MM.1S (cell line): ENCODE measurements at regions not wholly inside any gene's neighbourhood (a gene's known extent, or its start where the extent isn't known, plus 50 kb on each side); places are given as distances from the start of the nearest gene placed in this dataset.

Experiments
- DNase-seq: peaks from one replicate; pipeline ENCODE4 v3.0.0-alpha.2; 2015
- H2AFZ ChIP-seq: fragments of 300-600 bp; sonication (generic); 2 replicates; pipeline ENCODE4 v1.6.0; 2016; ENCODE audit warnings: antibody characterized with exemption, low read length
- H3F3A ChIP-seq: fragments of 300-600 bp; sonication (generic); 2 replicates; pipeline ENCODE4 v1.6.1; 2016; ENCODE audit warnings: mild to moderate bottlenecking, antibody characterized with exemption, low read length, moderate library complexity, mixed read lengths; ENCODE audit not compliant: insufficient read depth
- H3K27ac ChIP-seq: fragments of 300-600 bp; sonication (generic); 2 replicates; pipeline ENCODE4 v1.5.1; 2016; ENCODE audit warnings: mild to moderate bottlenecking, low read length
- H3K27me3 ChIP-seq: fragments of 300-600 bp; sonication (generic); replicated peaks from 2 replicates; pipeline ENCODE4 v1.6.0; 2016; ENCODE audit warnings: low read length; ENCODE audit not compliant: insufficient read depth
- H3K36me3 ChIP-seq: fragments of 300-600 bp; sonication (generic); replicated peaks from 2 replicates; pipeline ENCODE4 v1.6.1; 2016; ENCODE audit warnings: mild to moderate bottlenecking, low read length, mixed read lengths; ENCODE audit not compliant: insufficient read depth
- H3K4me1 ChIP-seq: fragments of 300-600 bp; sonication (generic); 2 replicates; pipeline ENCODE4 v1.6.1; 2016; ENCODE audit warnings: low read length, mixed read lengths
- H3K4me2 ChIP-seq: fragments of 300-600 bp; sonication (generic); 2 replicates; pipeline ENCODE4 v1.6.0; 2016; ENCODE audit warnings: low read depth, low read length
- H3K4me3 ChIP-seq: fragments of 300-600 bp; sonication (generic); 2 replicates; pipeline ENCODE4 v1.5.1; 2016; ENCODE audit warnings: low read length, mixed read lengths
- H3K79me2 ChIP-seq: fragments of 300-600 bp; sonication (generic); 2 replicates; pipeline ENCODE4 v1.6.1; 2016; ENCODE audit warnings: mixed run types, low read length, mixed read lengths
- H3K9ac ChIP-seq: fragments of 300-600 bp; sonication (generic); 2 replicates; pipeline ENCODE4 v1.6.1; 2016; ENCODE audit warnings: low read length, mixed read lengths
- H3K9me2 ChIP-seq: fragments of 300-600 bp; sonication (generic); replicated peaks from 2 replicates; pipeline ENCODE4 v1.6.1; 2016; ENCODE audit warnings: mild to moderate bottlenecking, low read length, mixed read lengths; ENCODE audit not compliant: insufficient read depth
- H3K9me3 ChIP-seq: fragments of 300-600 bp; sonication (generic); replicated peaks from 2 replicates; pipeline ENCODE4 v1.6.1; 2016; ENCODE audit warnings: mild to moderate bottlenecking, low read length, mixed read lengths; ENCODE audit not compliant: insufficient read depth
- H4K20me1 ChIP-seq: fragments of 300-600 bp; sonication (generic); 2 replicates; pipeline ENCODE4 v1.6.1; 2016; ENCODE audit warnings: mild to moderate bottlenecking, low read length, moderate library complexity, mixed read lengths; ENCODE audit not compliant: insufficient read depth
- EZH2 ChIP-seq: fragments of 300-600 bp; sonication (generic); optimal IDR thresholded peaks from 2 replicates; pipeline ENCODE3; 2017; ENCODE audit warnings: low read depth, mild to moderate bottlenecking, antibody characterized with exemption, low read length, mixed read lengths
- EZH2phosphoT487 ChIP-seq: fragments of 300-600 bp; sonication (generic); IDR thresholded peaks from 2 replicates; pipeline ENCODE4 v1.6.1; 2018; ENCODE audit warnings: antibody characterized with exemption, low read length
- TF ChIP-seq, protein P1 (sequence below): fragments of 300-600 bp; sonication (generic); IDR thresholded peaks from 2 replicates; pipeline ENCODE4 v1.5.1; 2016; ENCODE audit warnings: antibody characterized with exemption, low read length, mixed read lengths

DNA sequence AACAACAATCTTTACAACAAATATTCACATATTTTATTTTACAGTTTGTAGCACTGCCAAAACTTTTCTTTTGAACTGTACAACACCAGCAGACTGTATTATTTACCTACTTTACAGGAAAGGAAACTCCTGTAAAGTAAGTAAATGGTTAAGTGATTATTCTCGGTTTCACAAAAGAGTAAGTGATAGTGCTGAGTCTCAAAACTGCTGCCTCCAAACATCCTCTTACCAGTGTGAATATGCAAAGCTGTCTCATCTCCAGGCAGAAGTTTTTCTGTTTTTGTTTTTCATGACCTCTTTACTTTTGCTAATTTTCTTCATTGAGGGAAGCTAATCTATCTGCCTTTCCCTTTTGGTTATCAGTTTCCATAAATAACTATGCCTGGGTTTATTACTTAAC, 286.7 kb downstream of the SRGAP2C start:
- H3K4me2 ChIP-seq, result no peak overlapping the region
- no peaks in the 10 kb centered on the region for H3K27me3 ChIP-seq
- H3K36me3 ChIP-seq, result no peaks in the 10 kb centered on the region
- no peaks in the 10 kb centered on the region for H3K9me3 ChIP-seq
- H3K9me2 ChIP-seq, result no peaks in the 10 kb centered on the region
- no peaks in the 10 kb centered on the region for H3K79me2 ChIP-seq
- H3K9ac ChIP-seq, result no peak overlapping the region
- TF ChIP-seq EZH2phosphoT487, result no peak
- no peak for TF ChIP-seq EZH2
- TF ChIP-seq, protein P1, sequence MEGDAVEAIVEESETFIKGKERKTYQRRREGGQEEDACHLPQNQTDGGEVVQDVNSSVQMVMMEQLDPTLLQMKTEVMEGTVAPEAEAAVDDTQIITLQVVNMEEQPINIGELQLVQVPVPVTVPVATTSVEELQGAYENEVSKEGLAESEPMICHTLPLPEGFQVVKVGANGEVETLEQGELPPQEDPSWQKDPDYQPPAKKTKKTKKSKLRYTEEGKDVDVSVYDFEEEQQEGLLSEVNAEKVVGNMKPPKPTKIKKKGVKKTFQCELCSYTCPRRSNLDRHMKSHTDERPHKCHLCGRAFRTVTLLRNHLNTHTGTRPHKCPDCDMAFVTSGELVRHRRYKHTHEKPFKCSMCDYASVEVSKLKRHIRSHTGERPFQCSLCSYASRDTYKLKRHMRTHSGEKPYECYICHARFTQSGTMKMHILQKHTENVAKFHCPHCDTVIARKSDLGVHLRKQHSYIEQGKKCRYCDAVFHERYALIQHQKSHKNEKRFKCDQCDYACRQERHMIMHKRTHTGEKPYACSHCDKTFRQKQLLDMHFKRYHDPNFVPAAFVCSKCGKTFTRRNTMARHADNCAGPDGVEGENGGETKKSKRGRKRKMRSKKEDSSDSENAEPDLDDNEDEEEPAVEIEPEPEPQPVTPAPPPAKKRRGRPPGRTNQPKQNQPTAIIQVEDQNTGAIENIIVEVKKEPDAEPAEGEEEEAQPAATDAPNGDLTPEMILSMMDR, result no peak
- H3K27ac ChIP-seq, result no peak overlapping the region
- H4K20me1 ChIP-seq, result no peaks in the 10 kb centered on the region
- H2AFZ ChIP-seq, result no peak overlapping the region
- no peaks in the 10 kb centered on the region for H3K4me1 ChIP-seq
- no peaks in the 10 kb centered on the region for H3F3A ChIP-seq
- peak; percentile 55 for DNase-seq
- no peak overlapping the region for H3K4me3 ChIP-seq

DNA sequence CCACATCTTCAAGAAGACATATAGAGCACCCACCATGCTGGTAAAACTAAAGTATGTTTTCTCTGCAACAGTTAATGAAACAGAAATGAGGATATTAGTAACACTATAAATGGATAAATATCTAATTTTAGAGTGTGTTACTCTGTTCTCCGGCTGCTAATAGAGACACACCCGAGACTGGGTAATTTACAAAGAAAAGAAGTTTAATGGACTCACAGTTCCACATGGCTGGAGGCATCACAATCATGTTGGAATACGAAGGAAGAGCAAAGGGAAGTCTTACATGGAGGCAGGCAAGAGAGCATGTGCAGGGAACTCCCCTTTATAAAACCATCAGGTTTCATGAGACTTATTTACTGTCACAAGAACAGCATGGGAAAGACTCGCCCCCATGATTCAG, 287.2 kb downstream of the SRGAP2C start:
- Histone ChIP-seq H3K27ac (no peak overlapping the region), H3K9me3 (no peaks in the 10 kb centered on the region), H3K9ac (no peak overlapping the region), H4K20me1 (no peaks in the 10 kb centered on the region), H3F3A (no peaks in the 10 kb centered on the region), H2AFZ (no peak overlapping the region), H3K4me2 (no peak overlapping the region), H3K9me2 (no peaks in the 10 kb centered on the region), H3K4me3 (no peak overlapping the region), H3K4me1 (no peaks in the 10 kb centered on the region), H3K36me3 (no peaks in the 10 kb centered on the region), H3K27me3 (no peaks in the 10 kb centered on the region), H3K79me2 (no peaks in the 10 kb centered on the region)
- TF ChIP-seq EZH2 (no peak), EZH2phosphoT487 (no peak)
- TF ChIP-seq, protein P1, result no peak
- no peak for DNase-seq

DNA sequence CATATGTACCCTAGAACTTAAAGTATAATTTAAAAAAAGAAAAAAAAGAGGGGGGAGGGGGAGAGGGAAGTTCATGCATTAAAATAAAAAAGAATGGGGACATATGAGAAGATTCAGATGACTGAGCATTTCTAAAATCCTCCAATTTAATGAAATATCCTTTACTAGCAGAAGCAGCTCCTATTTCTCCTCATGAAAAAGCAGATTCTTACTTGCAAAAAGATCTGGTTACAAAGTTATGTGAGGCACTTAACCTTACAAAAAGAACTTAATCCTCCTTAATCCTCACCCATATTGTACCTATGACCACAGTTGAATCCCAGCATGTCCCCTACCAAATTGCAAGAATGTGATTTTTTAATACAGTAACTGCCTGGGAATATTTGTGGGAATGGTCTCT, 298.5 kb downstream of the SRGAP2C start:
- no peaks in the 10 kb centered on the region for H3K4me1 ChIP-seq
- H3K36me3 ChIP-seq, result no peaks in the 10 kb centered on the region
- H4K20me1 ChIP-seq, result no peaks in the 10 kb centered on the region
- H3F3A ChIP-seq, result no peaks in the 10 kb centered on the region
- TF ChIP-seq EZH2phosphoT487 (no peak), EZH2 (no peak)
- TF ChIP-seq, protein P1, result no peak
- H2AFZ ChIP-seq, result no peak overlapping the region
- no peaks in the 10 kb centered on the region for H3K9me2 ChIP-seq
- H3K27me3 ChIP-seq, result no peaks in the 10 kb centered on the region
- DNase-seq, result no peak
- H3K4me2 ChIP-seq, result no peak overlapping the region
- no peak overlapping the region for H3K27ac ChIP-seq
- H3K9me3 ChIP-seq, result no peaks in the 10 kb centered on the region
- H3K4me3 ChIP-seq, result no peak overlapping the region
- H3K79me2 ChIP-seq, result no peaks in the 10 kb centered on the region
- H3K9ac ChIP-seq, result no peak overlapping the region
